Small intestine (tissue), 7 donors: ENCODE measurements at regions not wholly inside any gene's neighbourhood (a gene's known extent, or its start where the extent isn't known, plus 50 kb on each side); places are given as distances from the start of the nearest gene placed in this dataset.
A peak's percentile ranks its signal among the peaks of the same experiment; 100 is the strongest.
"Not testable (repeated sequence)": the region's sequence is repeated elsewhere in the genome, so short reads cannot be mapped to it uniquely, and the experiment has no call there.

Source experiments
- DNase-seq, 2 donors: peaks; one replicate each; pipeline versions ENCODE4 v3.0.0 to v3.0.0-alpha.2; 2013
- FAIRE-seq: peaks from 2 replicates; lab custom pipeline; 2012; peaks lifted over from hg19 to GRCh38; lab: Jason Lieb, UNC
- H3K27ac ChIP-seq, 3 donors: one replicate each; pipeline ENCODE4 v1.5.1; 2013; ENCODE audit warnings: low read length in 2 of 3, mild to moderate bottlenecking in 2 of 3, control low read depth in 1 of 3, inconsistent platforms in 1 of 3, low read depth in 1 of 3, moderate library complexity in 1 of 3
- H3K27me3 ChIP-seq, 3 donors: one replicate each; pipeline ENCODE4 v1.6.1; 2013; ENCODE audit warnings: low read length in 3 of 3, inconsistent platforms in 1 of 3; ENCODE audit not compliant: control insufficient read depth in 3 of 3, insufficient read depth in 3 of 3
- H3K36me3 ChIP-seq, 3 donors: one replicate each; pipeline ENCODE4 v1.6.1; 2013; ENCODE audit warnings: low read length in 3 of 3, inconsistent platforms in 1 of 3, low read depth in 1 of 3, mild to moderate bottlenecking in 1 of 3, moderate library complexity in 1 of 3; ENCODE audit not compliant: control insufficient read depth in 3 of 3, insufficient read depth in 2 of 3
- H3K4me1 ChIP-seq, 3 donors: one replicate each; pipeline ENCODE4 v1.6.1; 2013; ENCODE audit warnings: low read length in 2 of 3, inconsistent platforms in 1 of 3, low read depth in 1 of 3, mild to moderate bottlenecking in 1 of 3, moderate library complexity in 1 of 3; ENCODE audit not compliant: control insufficient read depth in 3 of 3, insufficient read depth in 2 of 3
- H3K4me3 ChIP-seq, 3 donors: one replicate each; pipeline ENCODE4 v1.5.1; 2013; ENCODE audit warnings: low read length in 3 of 3, control low read depth in 1 of 3, inconsistent platforms in 1 of 3, low read depth in 1 of 3, mild to moderate bottlenecking in 1 of 3, moderate library complexity in 1 of 3
- H3K9me3 ChIP-seq, 2 donors: one replicate each; pipeline ENCODE4 v1.6.1; 2013; ENCODE audit warnings: low read depth in 1 of 2, low read length in 1 of 2; ENCODE audit not compliant: control insufficient read depth in 2 of 2, insufficient read depth in 1 of 2
- WGBS, 3 donors: extraction: QIAGEN DNeasy Blood & Tissue Kit; methylation state at CpG; one replicate each; pipeline ENCODE4 v1.1.7; 2013; 5-methylcytosine and 5-hydroxymethylcytosine counted together
- donor health status: healthy with polysubstance abuse.
- donor health status: control.
- donor health status: control.
- donor health status: Bipolar disorder and iron deficiency.
- donor health status: healthy.

- 81 to 82% (median 82%) methylated on average over 16 of the region's 16 CpGs for WGBS, 3 donors
- H3K4me3 ChIP-seq, FAIRE-seq, H3K27ac ChIP-seq, H3K27me3 ChIP-seq, H3K36me3 ChIP-seq, H3K9me3 ChIP-seq, H3K4me1 ChIP-seq, DNase-seq: not testable (repeated sequence)
Observed at GRCh38 chr20:25997367-25998038, 300.9 kb upstream of the ZNF337 start.

- Histone ChIP-seq H3K4me3 (no peak overlapping the region), H3K27me3 (no peaks in the 10 kb centered on the region), H3K27ac (no peak overlapping the region), H3K4me1 (no peaks in the 10 kb centered on the region), H3K9me3 (no peaks in the 10 kb centered on the region), H3K36me3 (no peaks in the 10 kb centered on the region)
- FAIRE-seq (no peak), DNase-seq (no peak)
- 81 to 83% (median 82%) methylated on average over 16 of the region's 16 CpGs for WGBS, 3 donors
Observed at GRCh38 chr20:25992146-25992545, 295.5 kb upstream of the ZNF337 start.

- no peak overlapping the region for H3K4me3 ChIP-seq
- FAIRE-seq (no peak), DNase-seq (no peak)
- no peaks in the 10 kb centered on the region for H3K9me3 ChIP-seq
- no peaks in the 10 kb centered on the region for H3K4me1 ChIP-seq
- 92 to 93% (median 93%) methylated on average over 16 of the region's 16 CpGs for WGBS, 3 donors
- H3K27ac ChIP-seq: no peak overlapping the region
- H3K36me3 ChIP-seq: no peaks in the 10 kb centered on the region
- peaks cover 0 to 1% (median 0%) of the 10 kb centered on the region in 3 donors for H3K27me3 ChIP-seq
Observed at GRCh38 chr20:25991756-25992130, 295.1 kb upstream of the ZNF337 start.

- H3K27ac ChIP-seq: no peak overlapping the region
- no peak for FAIRE-seq
- H3K27me3 ChIP-seq: peaks cover 0 to 2% (median 0%) of the 10 kb centered on the region in 3 donors
- 93 to 94% (median 94%) methylated on average over 30 of the region's 30 CpGs for WGBS, 3 donors
- DNase-seq: no peak
- no peak overlapping the region for H3K4me3 ChIP-seq
- H3K4me1 ChIP-seq: no peaks in the 10 kb centered on the region
- H3K9me3 ChIP-seq: no peaks in the 10 kb centered on the region
- no peaks in the 10 kb centered on the region for H3K36me3 ChIP-seq
Observed at GRCh38 chr20:25991051-25991755, 294.6 kb upstream of the ZNF337 start.

GRCh38 chr20:25989686-25990085 lies 293.0 kb upstream of the ZNF337 start:
- H3K9me3 ChIP-seq, H3K27me3 ChIP-seq, H3K4me3 ChIP-seq, DNase-seq, FAIRE-seq, H3K4me1 ChIP-seq, H3K27ac ChIP-seq, H3K36me3 ChIP-seq: not testable (repeated sequence)
- 91 to 94% (median 94%) methylated on average over 11 of the region's 11 CpGs for whole genome bisulfite sequencing, 3 donors

GRCh38 chr20:25989196-25989595 lies 292.5 kb upstream of the ZNF337 start:
- 92 to 93% (median 92%) methylated on average over 19 of the region's 19 CpGs for WGBS, 3 donors
- DNase-seq (no peak), FAIRE-seq (no peak)
- no peaks in the 10 kb centered on the region for H3K4me1 ChIP-seq
- no peaks in the 10 kb centered on the region for H3K36me3 ChIP-seq
- H3K27me3 ChIP-seq: peaks cover 0 to 2% (median 0%) of the 10 kb centered on the region in 3 donors
- no peak overlapping the region for H3K27ac ChIP-seq
- H3K4me3 ChIP-seq: no peak overlapping the region
- no peaks in the 10 kb centered on the region for H3K9me3 ChIP-seq

GRCh38 chr20:25987928-25988560 lies 291.4 kb upstream of the ZNF337 start:
- not testable (repeated sequence) for FAIRE-seq, H3K36me3 ChIP-seq, H3K27ac ChIP-seq, H3K9me3 ChIP-seq, H3K27me3 ChIP-seq, H3K4me1 ChIP-seq, H3K4me3 ChIP-seq, DNase-seq
- 84 to 92% (median 88%) methylated on average over 14 of the region's 14 CpGs for WGBS, 3 donors

GRCh38 chr20:25987073-25987927 lies 290.6 kb upstream of the ZNF337 start:
- no peaks in the 10 kb centered on the region for H3K36me3 ChIP-seq

More at GRCh38 chr20:25987073-25987927, 290.6 kb upstream of the ZNF337 start:
- Histone ChIP-seq H3K27me3 (peaks cover 0 to 2% (median 0%) of the 10 kb centered on the region in 3 donors), H3K9me3 (no peaks in the 10 kb centered on the region), H3K27ac (no peak overlapping the region), H3K4me3 (peak overlapping the region in 1 of 3 donors; percentile 10), H3K4me1 (no peaks in the 10 kb centered on the region)
- DNase-seq (peak; percentile 8 to 58), FAIRE-seq (no peak)
- 19 to 27% (median 23%) methylated on average over 44 to 46 of the region's 46 CpGs for WGBS, 3 donors
